ENCODE measurements at regions not wholly inside any gene's neighbourhood (a gene's known extent, or its start where the extent isn't known, plus 50 kb on each side); places are given as distances from the start of the nearest gene placed in this dataset.

DNA sequence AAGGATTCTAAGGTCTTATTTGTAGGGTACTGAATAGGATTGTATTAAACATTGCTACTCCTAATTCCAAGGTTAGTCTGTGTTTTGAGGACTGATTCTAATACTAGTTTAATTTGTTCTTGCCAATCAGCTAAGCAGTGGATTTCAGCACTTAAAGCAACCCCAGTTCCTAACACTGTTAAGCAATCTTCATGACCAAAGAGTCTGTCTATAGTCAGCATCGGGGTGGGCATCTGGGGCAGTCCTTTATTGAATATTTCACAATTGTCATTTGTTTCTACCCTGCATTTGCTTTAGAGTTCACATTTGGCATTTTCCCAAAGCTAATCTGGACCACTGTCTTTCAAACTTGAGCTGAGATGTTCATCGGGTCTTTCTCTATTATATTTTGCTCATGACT lies 248.0 kb upstream of the TANK start:
- TF ChIP-seq, protein P1, sequence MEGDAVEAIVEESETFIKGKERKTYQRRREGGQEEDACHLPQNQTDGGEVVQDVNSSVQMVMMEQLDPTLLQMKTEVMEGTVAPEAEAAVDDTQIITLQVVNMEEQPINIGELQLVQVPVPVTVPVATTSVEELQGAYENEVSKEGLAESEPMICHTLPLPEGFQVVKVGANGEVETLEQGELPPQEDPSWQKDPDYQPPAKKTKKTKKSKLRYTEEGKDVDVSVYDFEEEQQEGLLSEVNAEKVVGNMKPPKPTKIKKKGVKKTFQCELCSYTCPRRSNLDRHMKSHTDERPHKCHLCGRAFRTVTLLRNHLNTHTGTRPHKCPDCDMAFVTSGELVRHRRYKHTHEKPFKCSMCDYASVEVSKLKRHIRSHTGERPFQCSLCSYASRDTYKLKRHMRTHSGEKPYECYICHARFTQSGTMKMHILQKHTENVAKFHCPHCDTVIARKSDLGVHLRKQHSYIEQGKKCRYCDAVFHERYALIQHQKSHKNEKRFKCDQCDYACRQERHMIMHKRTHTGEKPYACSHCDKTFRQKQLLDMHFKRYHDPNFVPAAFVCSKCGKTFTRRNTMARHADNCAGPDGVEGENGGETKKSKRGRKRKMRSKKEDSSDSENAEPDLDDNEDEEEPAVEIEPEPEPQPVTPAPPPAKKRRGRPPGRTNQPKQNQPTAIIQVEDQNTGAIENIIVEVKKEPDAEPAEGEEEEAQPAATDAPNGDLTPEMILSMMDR (IDR thresholded peaks at IDR 0.05; ENCODE audit: low read length), result no peak
- TF ChIP-seq EZH2 (IDR thresholded peaks at IDR 0.05; ENCODE audit: borderline replicate concordance, low read length), result no peak
